Kidney (tissue), 13 donors: ENCODE measurements at regions not wholly inside any gene's neighbourhood (a gene's known extent, or its start where the extent isn't known, plus 50 kb on each side); places are given as distances from the start of the nearest gene placed in this dataset.

Experiments used
- DNase-seq, 5 donors: peaks; one replicate each; pipeline ENCODE4 v3.0.0-alpha.2; 2013 to 2020
- FAIRE-seq: peaks from 2 replicates; lab custom pipeline; 2012; peaks lifted over from hg19 to GRCh38; lab: Jason Lieb, UNC
- H3K27ac ChIP-seq, 2 donors: one replicate each; pipeline ENCODE4 v1.7.0; 2013; ENCODE audit warnings: low read depth in 2 of 2, low read length in 2 of 2, inconsistent platforms in 1 of 2
- H3K27me3 ChIP-seq: one replicate; pipeline ENCODE4 v1.7.1; 2013; ENCODE audit warnings: low read length, inconsistent platforms; ENCODE audit not compliant: control insufficient read depth, insufficient read depth
- H3K36me3 ChIP-seq, 3 donors: one replicate each; pipeline versions ENCODE4 v1.7.0 to v1.7.1; 2013; ENCODE audit warnings: low read length in 3 of 3, control low read depth in 1 of 3, inconsistent platforms in 1 of 3; ENCODE audit not compliant: insufficient read depth in 3 of 3, control insufficient read depth in 2 of 3
- H3K4me1 ChIP-seq, 3 donors: one replicate each; pipeline versions ENCODE4 v1.7.0 to v1.7.1; 2013; ENCODE audit warnings: low read length in 3 of 3, inconsistent platforms in 1 of 3, low read depth in 1 of 3; ENCODE audit not compliant: control insufficient read depth in 2 of 3, insufficient read depth in 2 of 3
- H3K4me3 ChIP-seq, 3 donors: one replicate each; pipeline versions ENCODE4 v1.7.0 to v1.8.1; 2013; ENCODE audit warnings: low read length in 3 of 3, control low read depth in 1 of 3, inconsistent platforms in 1 of 3
- H3K9ac ChIP-seq, 3 donors: one replicate each; pipeline versions ENCODE4 v1.7.0 to v1.7.1; 2013; ENCODE audit warnings: low read length in 3 of 3, control low read depth in 1 of 3, inconsistent platforms in 1 of 3
- H3K9me3 ChIP-seq, 3 donors: one replicate each; pipeline versions ENCODE4 v1.7.0 to v1.7.1; 2013; ENCODE audit warnings: low read length in 3 of 3, control low read depth in 1 of 3, inconsistent platforms in 1 of 3; ENCODE audit not compliant: control insufficient read depth in 2 of 3, insufficient read depth in 1 of 3
- CTCF ChIP-seq: IDR thresholded peaks from 3 replicates; pipeline ENCODE4 v1.5.1; 2012; ENCODE audit warnings: mild to moderate bottlenecking, moderate library complexity, borderline replicate concordance; ENCODE audit not compliant: insufficient read depth; ENCODE audit errors: extremely low read depth
- intact Hi-C: fragments of 100-400 bp; cut with DNase I; formaldehyde crosslinking; loops from one replicate; pipeline ENCODE4 v1.11.1; 2022
- donor health status: control.
- donor health status: control.
- donor health status: control.
- donor health status: control.
- donor health status: control.
- donor health status: DM: yes; HTN: yes; CAD: no.
- donor health status: Normal renal cell carcinoma (clear cell type).

GRCh38 chr2:19041434-19042041, 316.9 kb downstream of the OSR1 start:
- H3K36me3 ChIP-seq: no peaks in the 10 kb centered on the region
- peak in 2 of 5 donors; percentile 39 to 55 for DNase-seq
- H3K9ac ChIP-seq: no peak overlapping the region
- no peak overlapping the region for H3K27ac ChIP-seq
- TF ChIP-seq CTCF: no peak
- intact Hi-C loops: no loop called here
- H3K4me1 ChIP-seq: peaks cover 0 to 2% (median 0%) of the 10 kb centered on the region in 3 donors
- FAIRE-seq: no peak
- no peak overlapping the region for H3K4me3 ChIP-seq
- H3K27me3 ChIP-seq: no peaks in the 10 kb centered on the region
- no peaks in the 10 kb centered on the region for H3K9me3 ChIP-seq

- no peak for TF ChIP-seq CTCF
- Histone ChIP-seq H3K4me3 (no peak overlapping the region), H3K27ac (no peak overlapping the region), H3K9ac (no peak overlapping the region), H3K36me3 (no peaks in the 10 kb centered on the region), H3K9me3 (no peaks in the 10 kb centered on the region), H3K4me1 (peaks cover 0 to 2% (median 0%) of the 10 kb centered on the region in 3 donors), H3K27me3 (no peaks in the 10 kb centered on the region)
- DNase-seq (no peak), FAIRE-seq (no peak)
- intact Hi-C loops: no loop called here
Observed at GRCh38 chr2:19038071-19039015, 320.1 kb downstream of the OSR1 start.

- H3K27me3 ChIP-seq: no peaks in the 10 kb centered on the region
- no peak overlapping the region for H3K9ac ChIP-seq
- H3K27ac ChIP-seq: no peak overlapping the region
- no peaks in the 10 kb centered on the region for H3K9me3 ChIP-seq
- intact Hi-C loops: no loop called here
- no peak for TF ChIP-seq CTCF
- no peaks in the 10 kb centered on the region for H3K36me3 ChIP-seq
- H3K4me1 ChIP-seq: no peaks in the 10 kb centered on the region
- no peak for DNase-seq
- FAIRE-seq: no peak
- no peak overlapping the region for H3K4me3 ChIP-seq
Observed at GRCh38 chr2:19036091-19036490, 322.3 kb downstream of the OSR1 start.
